ENCODE measurements at regions not wholly inside any gene's neighbourhood (a gene's known extent, or its start where the extent isn't known, plus 50 kb on each side); places are given as distances from the start of the nearest gene placed in this dataset.
"Not testable (repeated sequence)": the region's sequence is repeated elsewhere in the genome, so short reads cannot be mapped to it uniquely, and the experiment has no call there.

- no peaks in the 10 kb centered on the region for H3K36me3 ChIP-seq
- H3K27ac ChIP-seq: no peak overlapping the region
- DNase-seq: no peak
- no peaks in the 10 kb centered on the region for H3K27me3 ChIP-seq (replicated peaks in 1 of 7)
- intact Hi-C loops (cut with DNase I; ENCODE audit: low total_unique reads): no loop called here
- no peak overlapping the region for H3K4me3 ChIP-seq
- no peaks in the 10 kb centered on the region for H3K9me3 ChIP-seq
- no peaks in the 10 kb centered on the region for H3K4me1 ChIP-seq
- TF ChIP-seq POLR2A (IDR thresholded peaks at IDR 0.05) (no peak), POLR2AphosphoS5 (IDR thresholded peaks at IDR 0.05) (no peak)
- TF ChIP-seq, protein P1, sequence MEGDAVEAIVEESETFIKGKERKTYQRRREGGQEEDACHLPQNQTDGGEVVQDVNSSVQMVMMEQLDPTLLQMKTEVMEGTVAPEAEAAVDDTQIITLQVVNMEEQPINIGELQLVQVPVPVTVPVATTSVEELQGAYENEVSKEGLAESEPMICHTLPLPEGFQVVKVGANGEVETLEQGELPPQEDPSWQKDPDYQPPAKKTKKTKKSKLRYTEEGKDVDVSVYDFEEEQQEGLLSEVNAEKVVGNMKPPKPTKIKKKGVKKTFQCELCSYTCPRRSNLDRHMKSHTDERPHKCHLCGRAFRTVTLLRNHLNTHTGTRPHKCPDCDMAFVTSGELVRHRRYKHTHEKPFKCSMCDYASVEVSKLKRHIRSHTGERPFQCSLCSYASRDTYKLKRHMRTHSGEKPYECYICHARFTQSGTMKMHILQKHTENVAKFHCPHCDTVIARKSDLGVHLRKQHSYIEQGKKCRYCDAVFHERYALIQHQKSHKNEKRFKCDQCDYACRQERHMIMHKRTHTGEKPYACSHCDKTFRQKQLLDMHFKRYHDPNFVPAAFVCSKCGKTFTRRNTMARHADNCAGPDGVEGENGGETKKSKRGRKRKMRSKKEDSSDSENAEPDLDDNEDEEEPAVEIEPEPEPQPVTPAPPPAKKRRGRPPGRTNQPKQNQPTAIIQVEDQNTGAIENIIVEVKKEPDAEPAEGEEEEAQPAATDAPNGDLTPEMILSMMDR (IDR thresholded peaks at IDR 0.05 in 8 of 11, conservative IDR thresholded peaks at IDR 0.05 in 3 of 11): no peak
- 67 to 84% (median 81%) methylated on average over 4 of the region's 4 CpGs for WGBS, 5 donors
Observed at GRCh38 chr6:74891349-74891831, 314.5 kb downstream of the COL12A1 start.

GRCh38 chr6:74889635-74890034, 316.2 kb downstream of the COL12A1 start:
- no peak overlapping the region for H3K4me3 ChIP-seq
- TF ChIP-seq POLR2A (IDR thresholded peaks at IDR 0.05) (no peak), POLR2AphosphoS5 (IDR thresholded peaks at IDR 0.05) (no peak)
- TF ChIP-seq, protein P1 (IDR thresholded peaks at IDR 0.05 in 8 of 11, conservative IDR thresholded peaks at IDR 0.05 in 3 of 11): no peak
- no peaks in the 10 kb centered on the region for H3K27me3 ChIP-seq (replicated peaks in 1 of 7)
- H3K9me3 ChIP-seq: peaks cover 0 to 1% (median 0%) of the 10 kb centered on the region in 8 donors
- H3K36me3 ChIP-seq: no peaks in the 10 kb centered on the region
- H3K4me1 ChIP-seq: no peaks in the 10 kb centered on the region
- intact Hi-C loops (cut with DNase I; ENCODE audit: low total_unique reads): no loop called here
- DNase-seq: no peak
- no peak overlapping the region for H3K27ac ChIP-seq

DNA sequence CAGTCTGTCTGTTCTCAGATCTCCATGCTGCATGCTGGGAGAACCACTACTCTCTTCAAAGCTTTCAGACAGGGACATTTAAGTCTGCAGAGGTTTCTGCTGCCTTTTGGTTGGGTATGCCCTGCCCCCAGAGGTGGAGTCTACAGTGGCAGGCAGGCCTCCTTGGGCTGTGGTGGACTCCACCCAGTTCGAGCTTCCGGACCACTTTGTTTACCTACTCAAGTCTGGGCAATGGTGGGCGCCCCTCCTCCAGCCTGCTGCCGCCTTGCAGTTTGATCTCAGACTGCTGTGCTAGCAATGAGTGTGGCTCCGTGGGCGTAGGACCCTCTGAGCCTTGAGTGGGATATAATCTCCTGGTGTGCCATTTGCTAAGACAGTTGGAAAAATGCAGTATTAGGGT, 317.1 kb downstream of the COL12A1 start:
- WGBS, 5 donors: 74 to 93% (median 86%) methylated on average over 3 to 6 of the region's 6 CpGs
- DNase-seq: not testable (repeated sequence)

GRCh38 chr6:74879976-74880375, 325.9 kb downstream of the COL12A1 start:
- H3K27me3 ChIP-seq (replicated peaks in 1 of 7): no peaks in the 10 kb centered on the region
- intact Hi-C loops (cut with DNase I; ENCODE audit: low total_unique reads): no loop called here
- WGBS, 5 donors: 74 to 86% (median 77%) methylated on average over 2 of the region's 2 CpGs
- H3K4me3 ChIP-seq: no peak overlapping the region
- no peak overlapping the region for H3K27ac ChIP-seq
- H3K36me3 ChIP-seq: no peaks in the 10 kb centered on the region
- DNase-seq: no peak
- H3K9me3 ChIP-seq: peaks cover 0 to 5% (median 0%) of the 10 kb centered on the region in 8 donors
- H3K4me1 ChIP-seq: no peaks in the 10 kb centered on the region
- TF ChIP-seq POLR2A (IDR thresholded peaks at IDR 0.05): no peak
- TF ChIP-seq, protein P1 (IDR thresholded peaks at IDR 0.05 in 8 of 11, conservative IDR thresholded peaks at IDR 0.05 in 3 of 11): no peak
- no peak for TF ChIP-seq POLR2AphosphoS5 (IDR thresholded peaks at IDR 0.05)

More for the DNA sequence above, 317.1 kb downstream of the COL12A1 start:
- H3K4me3 ChIP-seq; H3K27ac ChIP-seq; H3K4me1 ChIP-seq; H3K36me3 ChIP-seq; H3K27me3 ChIP-seq (replicated peaks in 1 of 7); intact Hi-C loops (cut with DNase I; ENCODE audit: low total_unique reads); H3K9me3 ChIP-seq: not testable (repeated sequence)

- Histone ChIP-seq H3K27me3 (replicated peaks in 1 of 7) (no peaks in the 10 kb centered on the region), H3K27ac (no peak overlapping the region), H3K4me3 (no peak overlapping the region), H3K36me3 (no peaks in the 10 kb centered on the region), H3K9me3 (peaks cover 0 to 5% (median 0%) of the 10 kb centered on the region in 8 donors), H3K4me1 (no peaks in the 10 kb centered on the region)
- 87 to 96% (median 92%) methylated on average over 4 of the region's 4 CpGs for WGBS, 5 donors
- intact Hi-C loops (cut with DNase I; ENCODE audit: low total_unique reads): no loop called here
- no peak for DNase-seq
- TF ChIP-seq, protein P1 (IDR thresholded peaks at IDR 0.05 in 8 of 11, conservative IDR thresholded peaks at IDR 0.05 in 3 of 11): no peak
- no peak for TF ChIP-seq POLR2A (IDR thresholded peaks at IDR 0.05)
- no peak for TF ChIP-seq POLR2AphosphoS5 (IDR thresholded peaks at IDR 0.05)
Observed at GRCh38 chr6:74879234-74879633, 326.6 kb downstream of the COL12A1 start.
